Thyroid gland (tissue), 4 donors: ENCODE measurements at regions not wholly inside any gene's neighbourhood (a gene's known extent, or its start where the extent isn't known, plus 50 kb on each side); places are given as distances from the start of the nearest gene placed in this dataset.

Source experiments
- DNase-seq, 2 donors: peaks; one replicate each; pipeline ENCODE4 v3.0.0-alpha.2; 2019
- H3K27ac ChIP-seq, 3 donors: fragments of 200-600 bp; sonication (generic); 1 replicate in 2 of 3; 2 replicates in 1 of 3; pipeline ENCODE4 v1.5.1; 2016 to 2019; ENCODE audit warnings: mild to moderate bottlenecking in 1 of 3, moderate library complexity in 1 of 3
- H3K27me3 ChIP-seq: fragments of 200-600 bp; sonication (generic); one replicate; pipeline ENCODE4 v1.5.1; 2019
- H3K36me3 ChIP-seq, 2 donors: fragments of 200-600 bp; sonication (generic); one replicate each; pipeline ENCODE4 v1.5.1; 2016 to 2019
- H3K4me1 ChIP-seq, 2 donors: fragments of 200-600 bp; sonication (generic); one replicate each; pipeline ENCODE4 v1.5.1; 2017 to 2019
- H3K4me3 ChIP-seq, 3 donors: fragments of 200-600 bp; sonication (generic); replicated peaks in 1 of 3; 1 replicate in 2 of 3; 2 replicates in 1 of 3; pipeline ENCODE4 v1.5.1; 2016; ENCODE audit warnings: mild to moderate bottlenecking in 1 of 3
- H3K9me3 ChIP-seq: fragments of 200-600 bp; sonication (generic); one replicate; pipeline ENCODE4 v1.5.1; 2017
- POLR2A ChIP-seq, 2 donors: fragments of 450-650 bp; IDR thresholded peaks; one replicate each; pipeline ENCODE4 v1.6.1; 2017; ENCODE audit warnings: antibody characterized with exemption in 2 of 2, mild to moderate bottlenecking in 2 of 2, moderate library complexity in 1 of 2
- WGBS, 2 donors: methylation state at CpG; one replicate each; pipeline ENCODE4 v1.1.5; 2017; 5-methylcytosine and 5-hydroxymethylcytosine counted together
- intact Hi-C: fragments of 100-400 bp; cut with DNase I; formaldehyde crosslinking; loops from one replicate; pipeline ENCODE4 v1.15.1; 2023
- TF ChIP-seq, protein P1 (sequence below), 6 experiments: fragments of 200-600 bp in 3 of 6; fragments of 450-650 bp in 3 of 6; sonication (generic) in 3 of 6; IDR thresholded peaks; one replicate each; pipeline ENCODE4 v1.5.1; 2016 to 2019; ENCODE audit warnings: antibody characterized with exemption in 6 of 6, mild to moderate bottlenecking in 2 of 6, inconsistent platforms in 1 of 6, moderate library complexity in 1 of 6

DNA sequence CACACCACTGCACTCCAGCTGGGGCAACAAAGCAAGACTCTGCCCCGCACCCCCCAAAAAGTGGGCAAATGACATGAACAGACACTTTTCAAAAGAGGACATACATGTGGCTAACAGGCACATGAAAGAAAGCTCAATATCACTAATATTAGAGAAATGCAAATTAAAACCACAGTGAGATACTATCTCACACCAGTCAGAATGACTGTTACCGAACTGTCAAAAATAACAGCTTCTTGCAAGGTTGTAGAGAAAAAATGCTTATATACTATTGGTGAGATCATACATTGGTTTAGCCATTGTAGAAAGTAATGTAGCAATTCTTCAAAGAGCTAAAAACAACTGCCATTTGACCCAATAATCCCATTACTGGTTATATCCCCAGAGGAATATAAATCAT, 99.5 kb upstream of the SPATA13 start:
- Histone ChIP-seq H3K27ac (no peak overlapping the region), H3K9me3 (no peaks in the 10 kb centered on the region), H3K36me3 (no peaks in the 10 kb centered on the region), H3K27me3 (no peaks in the 10 kb centered on the region), H3K4me1 (peaks cover 5 to 34% of the 10 kb centered on the region in 2 donors), H3K4me3 (no peak overlapping the region)
- TF ChIP-seq, protein P1, sequence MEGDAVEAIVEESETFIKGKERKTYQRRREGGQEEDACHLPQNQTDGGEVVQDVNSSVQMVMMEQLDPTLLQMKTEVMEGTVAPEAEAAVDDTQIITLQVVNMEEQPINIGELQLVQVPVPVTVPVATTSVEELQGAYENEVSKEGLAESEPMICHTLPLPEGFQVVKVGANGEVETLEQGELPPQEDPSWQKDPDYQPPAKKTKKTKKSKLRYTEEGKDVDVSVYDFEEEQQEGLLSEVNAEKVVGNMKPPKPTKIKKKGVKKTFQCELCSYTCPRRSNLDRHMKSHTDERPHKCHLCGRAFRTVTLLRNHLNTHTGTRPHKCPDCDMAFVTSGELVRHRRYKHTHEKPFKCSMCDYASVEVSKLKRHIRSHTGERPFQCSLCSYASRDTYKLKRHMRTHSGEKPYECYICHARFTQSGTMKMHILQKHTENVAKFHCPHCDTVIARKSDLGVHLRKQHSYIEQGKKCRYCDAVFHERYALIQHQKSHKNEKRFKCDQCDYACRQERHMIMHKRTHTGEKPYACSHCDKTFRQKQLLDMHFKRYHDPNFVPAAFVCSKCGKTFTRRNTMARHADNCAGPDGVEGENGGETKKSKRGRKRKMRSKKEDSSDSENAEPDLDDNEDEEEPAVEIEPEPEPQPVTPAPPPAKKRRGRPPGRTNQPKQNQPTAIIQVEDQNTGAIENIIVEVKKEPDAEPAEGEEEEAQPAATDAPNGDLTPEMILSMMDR (IDR thresholded peaks at IDR 0.05) = no peak
- TF ChIP-seq POLR2A (IDR thresholded peaks at IDR 0.05) = no peak
- no peak for DNase-seq
- WGBS, 2 donors = 67 to 94% methylated on average over 2 of the region's 2 CpGs
- intact Hi-C loops = no loop called here

DNA sequence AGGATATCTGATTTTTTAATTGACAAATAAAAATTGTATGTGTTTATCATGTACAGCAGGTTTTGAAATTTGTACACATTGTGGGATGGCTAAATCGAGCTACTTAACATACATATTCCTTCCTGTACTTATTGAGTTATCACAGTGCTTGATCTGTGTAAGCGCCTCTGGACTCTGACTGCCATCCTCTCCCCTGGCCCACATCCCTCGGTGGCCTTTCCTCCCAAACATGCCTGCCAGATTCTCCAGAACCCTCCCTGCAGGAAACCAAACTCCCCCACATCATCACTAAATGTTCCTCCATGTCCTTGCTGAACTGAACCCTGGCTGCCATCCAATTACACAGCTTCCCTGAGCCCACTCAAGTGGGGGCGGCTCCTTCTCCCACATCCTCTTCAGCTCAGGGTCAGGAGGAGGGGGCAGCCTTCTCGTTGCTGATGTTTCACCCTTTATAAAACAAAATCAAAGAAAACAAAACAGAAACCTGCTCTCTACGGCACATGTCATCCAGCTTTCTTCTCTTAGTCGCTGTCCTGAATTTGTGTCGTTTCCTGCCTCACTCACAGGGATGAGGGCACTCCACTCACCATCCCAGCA, 97.1 kb upstream of the SPATA13 start:
- 29 to 31% methylated on average over 8 of the region's 8 CpGs for WGBS, 2 donors
- Histone ChIP-seq H3K9me3 (no peaks in the 10 kb centered on the region), H3K4me1 (peaks cover 5 to 34% of the 10 kb centered on the region in 2 donors), H3K4me3 (no peak overlapping the region), H3K27ac (peak overlapping the region in 2 of 3 donors; percentile 25 to 32), H3K27me3 (no peaks in the 10 kb centered on the region), H3K36me3 (no peaks in the 10 kb centered on the region)
- peak; percentile 55 to 74 for DNase-seq
- intact Hi-C loops = no loop called here
- TF ChIP-seq, protein P1 (IDR thresholded peaks at IDR 0.05) = no peak
- no peak for TF ChIP-seq POLR2A (IDR thresholded peaks at IDR 0.05)

DNA sequence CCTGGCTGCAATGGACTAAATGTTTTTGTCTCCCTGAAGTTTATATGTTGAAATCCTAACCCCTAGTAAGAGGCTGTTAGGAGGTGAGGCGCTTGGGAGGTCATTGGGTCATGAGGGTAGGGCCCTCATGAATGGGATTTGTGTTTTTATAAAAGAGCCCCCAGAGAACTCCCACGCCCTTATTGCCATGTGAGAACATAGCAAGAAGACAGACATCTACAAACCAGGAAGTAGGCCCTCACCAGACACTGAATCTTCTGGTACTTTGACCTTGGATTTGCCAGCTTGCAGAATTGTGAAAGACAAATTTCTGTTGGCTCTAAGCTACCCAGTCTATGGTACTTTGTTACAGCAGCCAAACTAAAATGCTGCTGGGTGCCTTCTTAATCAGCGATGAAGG, 96.1 kb upstream of the SPATA13 start:
- intact Hi-C loops = no loop called here
- H3K27me3 ChIP-seq = no peaks in the 10 kb centered on the region
- H3K4me1 ChIP-seq = peaks cover 5 to 26% of the 10 kb centered on the region in 2 donors
- H3K36me3 ChIP-seq = no peaks in the 10 kb centered on the region
- no peaks in the 10 kb centered on the region for H3K9me3 ChIP-seq
- TF ChIP-seq, protein P1 (IDR thresholded peaks at IDR 0.05) = no peak
- TF ChIP-seq POLR2A (IDR thresholded peaks at IDR 0.05) = no peak
- WGBS, 2 donors = 97 to 98% methylated on average over 3 of the region's 3 CpGs
- H3K4me3 ChIP-seq = no peak overlapping the region
- H3K27ac ChIP-seq = no peak overlapping the region
- no peak for DNase-seq

DNA sequence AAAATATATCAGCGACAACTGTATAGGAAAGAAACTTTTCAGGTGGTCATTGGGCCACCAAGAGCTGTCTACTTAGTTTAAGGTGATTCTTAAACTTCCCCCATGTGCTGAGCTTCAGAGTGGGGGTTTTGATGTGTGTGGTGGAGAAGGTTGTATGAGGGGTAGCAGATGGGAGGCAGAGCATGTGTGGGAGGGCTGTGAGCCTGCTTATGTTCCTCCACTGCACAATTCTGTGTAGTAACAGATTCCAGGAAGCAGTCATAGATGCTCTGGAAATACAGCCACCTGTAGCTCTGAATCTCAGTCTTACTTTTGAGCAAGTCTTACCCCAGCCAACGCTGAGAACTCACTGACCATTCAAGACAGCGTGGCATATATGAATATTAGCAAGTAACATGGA, 95.3 kb upstream of the SPATA13 start:
- Histone ChIP-seq H3K27ac (no peak overlapping the region), H3K36me3 (no peaks in the 10 kb centered on the region), H3K9me3 (no peaks in the 10 kb centered on the region), H3K4me1 (peaks cover 0 to 18% of the 10 kb centered on the region in 2 donors), H3K27me3 (no peaks in the 10 kb centered on the region), H3K4me3 (no peak overlapping the region)
- intact Hi-C loops = no loop called here
- no peak for DNase-seq
- no peak for TF ChIP-seq POLR2A (IDR thresholded peaks at IDR 0.05)
- TF ChIP-seq, protein P1 (IDR thresholded peaks at IDR 0.05) = no peak
- WGBS, 2 donors = 64 to 68% methylated on average over 3 of the region's 3 CpGs

DNA sequence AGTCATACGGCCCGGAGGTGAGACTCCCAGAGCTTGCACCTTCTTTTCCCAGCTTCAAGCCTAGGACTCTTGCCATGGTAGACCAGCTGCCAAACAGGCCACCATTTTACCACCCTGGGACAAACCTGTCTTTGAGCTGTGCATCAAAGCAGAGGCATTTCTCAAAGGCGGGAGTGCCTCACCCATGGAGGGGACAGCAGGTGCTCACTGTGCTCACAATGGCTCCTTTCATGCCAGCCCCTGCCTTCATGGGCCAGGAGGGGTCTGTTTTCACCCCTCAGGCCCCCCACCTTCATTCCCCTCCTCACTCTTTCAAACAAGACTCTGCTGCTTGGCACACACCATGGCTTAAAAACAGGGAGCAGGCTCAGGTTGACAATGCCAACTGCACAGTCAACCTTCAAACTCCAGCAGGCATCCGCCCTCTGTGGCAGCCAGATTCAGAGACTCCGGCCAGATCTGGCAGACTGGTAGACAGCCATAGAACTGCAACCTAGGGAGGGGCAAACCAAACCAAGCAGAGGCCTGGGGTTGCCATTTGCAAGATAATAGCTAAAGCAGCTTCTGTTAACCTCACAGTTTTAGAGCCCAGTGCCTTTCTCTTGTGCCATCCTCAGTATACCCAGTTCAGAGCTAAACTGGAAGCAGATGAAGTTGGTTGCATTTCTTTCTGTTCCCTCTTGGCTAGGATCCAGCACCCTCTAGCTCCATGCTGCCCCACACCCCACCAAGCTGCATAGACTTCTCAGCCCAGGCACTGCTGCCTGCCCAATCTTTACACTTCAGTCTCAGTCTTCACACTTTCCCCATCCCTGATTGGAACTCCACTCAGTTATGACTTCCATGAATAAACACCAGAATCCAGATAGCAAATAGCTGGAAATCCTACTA, 93.9 kb upstream of the SPATA13 start:
- TF ChIP-seq, protein P1 (IDR thresholded peaks at IDR 0.05) = no peak
- no peak for TF ChIP-seq POLR2A (IDR thresholded peaks at IDR 0.05)
- Histone ChIP-seq H3K4me3 (no peak overlapping the region), H3K36me3 (no peaks in the 10 kb centered on the region), H3K27me3 (no peaks in the 10 kb centered on the region), H3K9me3 (no peaks in the 10 kb centered on the region), H3K27ac (no peak overlapping the region), H3K4me1 (peaks cover 4 to 28% of the 10 kb centered on the region in 2 donors)
- 88 to 89% methylated on average over 5 of the region's 5 CpGs for WGBS, 2 donors
- DNase-seq = no peak
- intact Hi-C loops = no loop called here
